ENCODE measurements at regions not wholly inside any gene's neighbourhood (a gene's known extent, or its start where the extent isn't known, plus 50 kb on each side); places are given as distances from the start of the nearest gene placed in this dataset.

DNA sequence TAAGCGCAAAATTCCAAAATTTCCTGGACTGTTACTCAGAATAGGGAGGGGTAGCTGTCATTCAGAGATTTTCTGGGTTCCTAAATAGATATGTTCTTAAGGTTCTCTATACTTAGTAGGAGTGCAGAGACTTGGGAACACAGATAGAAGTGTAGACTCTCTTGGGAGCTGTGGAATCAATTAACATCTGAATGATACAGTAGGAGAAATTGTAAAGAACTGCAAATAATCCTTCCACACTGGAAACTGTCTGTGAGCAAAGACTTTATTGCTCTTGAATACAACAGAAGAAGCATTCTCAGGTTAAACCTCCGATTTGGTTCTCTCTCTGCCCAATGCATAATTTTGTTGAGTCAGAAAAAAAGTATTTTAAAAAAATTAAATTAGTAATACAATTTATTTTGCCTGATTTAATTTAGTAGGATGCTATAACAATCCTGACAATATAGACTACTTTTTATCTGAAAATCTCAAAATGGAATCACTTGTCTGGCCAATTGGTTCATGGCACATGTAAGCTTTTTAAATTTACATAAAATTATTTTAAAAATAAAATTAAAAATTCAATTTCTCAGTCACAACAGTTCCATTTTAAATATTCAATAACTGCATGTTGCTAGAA, 1754.3 kb downstream of the PLA2G4A start:
- Mint-ChIP-seq H3K27ac (no peak overlapping the region), H3K36me3 (ENCODE audit: low read depth) (no peaks in the 10 kb centered on the region), H3K27me3 (no peaks in the 10 kb centered on the region), H3K4me1 (no peaks in the 10 kb centered on the region), H3K9me3 (peaks cover 3% of the 10 kb centered on the region), H3K4me3 (no peak overlapping the region)
- intact Hi-C loops (cut with micrococcal nuclease) = no loop called here
- ATAC-seq (ENCODE audit: low read depth) (no peak), DNase-seq (no peak)
- POLR2A ChIA-PET = no interaction called here
- CTCF ChIA-PET = no interaction called here
- no peak for TF ChIP-seq CTCF (IDR thresholded peaks at IDR 0.05)

DNA sequence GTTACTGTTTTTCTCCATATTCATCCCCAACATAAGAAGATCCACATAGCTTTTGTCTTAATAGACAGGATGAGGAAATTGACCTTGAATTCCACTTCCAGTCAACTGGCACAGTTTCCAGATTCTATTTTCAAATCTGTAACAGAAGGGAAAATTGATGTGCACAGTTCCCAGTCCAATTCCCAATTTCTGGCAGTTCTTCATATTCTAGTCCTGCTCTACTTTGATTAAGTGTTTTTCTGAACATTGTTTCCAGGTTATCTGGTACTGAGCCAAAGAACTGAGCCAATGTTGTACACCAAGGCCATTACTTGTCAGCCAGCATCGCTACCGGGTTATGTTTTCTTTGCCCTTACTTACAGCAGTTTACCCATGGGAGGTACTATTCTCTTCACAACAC, 1755.4 kb downstream of the PLA2G4A start:
- no peak for DNase-seq
- CTCF ChIA-PET = no interaction called here
- no peaks in the 10 kb centered on the region for H3K27me3 Mint-ChIP-seq
- no peak for ATAC-seq (ENCODE audit: low read depth)
- POLR2A ChIA-PET = no interaction called here
- H3K4me1 Mint-ChIP-seq = no peaks in the 10 kb centered on the region
- intact Hi-C loops (cut with micrococcal nuclease) = no loop called here
- no peaks in the 10 kb centered on the region for H3K36me3 Mint-ChIP-seq (ENCODE audit: low read depth)
- TF ChIP-seq CTCF (IDR thresholded peaks at IDR 0.05) = no peak
- peaks cover 3% of the 10 kb centered on the region for H3K9me3 Mint-ChIP-seq
- H3K4me3 Mint-ChIP-seq = no peak overlapping the region
- no peak overlapping the region for H3K27ac Mint-ChIP-seq

- H3K36me3 Mint-ChIP-seq (ENCODE audit: low read depth) = no peaks in the 10 kb centered on the region
- intact Hi-C loops (cut with micrococcal nuclease) = no loop called here
- H3K27ac Mint-ChIP-seq = no peak overlapping the region
- H3K9me3 Mint-ChIP-seq = peaks cover 3% of the 10 kb centered on the region
- H3K4me1 Mint-ChIP-seq = no peaks in the 10 kb centered on the region
- ChIA-PET CTCF (no interaction called here), POLR2A (no interaction called here)
- no peaks in the 10 kb centered on the region for H3K27me3 Mint-ChIP-seq
- TF ChIP-seq CTCF (IDR thresholded peaks at IDR 0.05) = no peak
- ATAC-seq (ENCODE audit: low read depth) (no peak), DNase-seq (no peak)
- no peak overlapping the region for H3K4me3 Mint-ChIP-seq
Observed at GRCh38 chr1:188590641-188591040, 1761.9 kb downstream of the PLA2G4A start.

- intact Hi-C loops (cut with micrococcal nuclease) = no loop called here
- no peak for TF ChIP-seq CTCF (IDR thresholded peaks at IDR 0.05)
- peaks cover 3% of the 10 kb centered on the region for H3K9me3 Mint-ChIP-seq
- no peak for DNase-seq
- H3K4me3 Mint-ChIP-seq = no peak overlapping the region
- no peak overlapping the region for H3K27ac Mint-ChIP-seq
- ChIA-PET CTCF (no interaction called here), POLR2A (no interaction called here)
- no peaks in the 10 kb centered on the region for H3K4me1 Mint-ChIP-seq
- H3K36me3 Mint-ChIP-seq (ENCODE audit: low read depth) = no peaks in the 10 kb centered on the region
- no peak for ATAC-seq (ENCODE audit: low read depth)
- H3K27me3 Mint-ChIP-seq = no peaks in the 10 kb centered on the region
Observed at GRCh38 chr1:188594542-188595235, 1765.9 kb downstream of the PLA2G4A start.

DNA sequence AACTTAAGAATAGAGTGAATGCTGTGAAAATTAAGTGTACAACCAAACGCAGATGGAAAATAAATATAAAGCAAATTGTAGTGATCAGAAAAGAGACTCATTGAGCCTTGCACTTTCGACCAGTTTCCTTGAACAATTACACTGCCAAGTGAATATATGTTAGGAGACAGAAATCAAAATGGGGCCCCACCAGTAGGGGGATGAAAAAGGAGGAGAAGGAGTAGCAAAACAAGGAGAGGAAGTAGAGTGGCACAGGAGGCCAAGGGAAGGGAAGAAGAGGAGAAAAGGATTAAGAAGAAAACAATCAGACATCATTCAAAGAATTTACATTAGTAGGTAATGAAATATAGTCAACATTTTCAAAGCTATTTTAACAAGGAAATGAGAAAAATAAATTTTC, 1770.6 kb downstream of the PLA2G4A start:
- no peaks in the 10 kb centered on the region for H3K9me3 Mint-ChIP-seq
- no peaks in the 10 kb centered on the region for H3K36me3 Mint-ChIP-seq (ENCODE audit: low read depth)
- ChIA-PET POLR2A (no interaction called here), CTCF (no interaction called here)
- no peak for DNase-seq
- no peak for TF ChIP-seq CTCF (IDR thresholded peaks at IDR 0.05)
- intact Hi-C loops (cut with micrococcal nuclease) = no loop called here
- H3K4me3 Mint-ChIP-seq = no peak overlapping the region
- ATAC-seq (ENCODE audit: low read depth) = no peak
- no peak overlapping the region for H3K27ac Mint-ChIP-seq
- H3K27me3 Mint-ChIP-seq = no peaks in the 10 kb centered on the region
- no peaks in the 10 kb centered on the region for H3K4me1 Mint-ChIP-seq

All from activated B cell treated with CpG ODN at 0.5 μM for 24 hours (primary cell).